NCI-H510A treated with DMSO at 0.1 percent for 48 hours (cell line): ENCODE measurements at regions not wholly inside any gene's neighbourhood (a gene's known extent, or its start where the extent isn't known, plus 50 kb on each side); places are given as distances from the start of the nearest gene placed in this dataset.
"Not testable (repeated sequence)": the region's sequence is repeated elsewhere in the genome, so short reads cannot be mapped to it uniquely, and the experiment has no call there.

ENCODE experiments used
- DNase-seq: peaks from one replicate; lab custom pipeline; 2025; lab: John Stamatoyannopoulos, UW

GRCh38 chr11:86147004-86147403, 78.1 kb upstream of the PICALM start:
- DNase-seq: no peak

- DNase-seq: no peak
These were observed 76.7 kb upstream of the PICALM start for GRCh38 chr11:86145439-86146156.

GRCh38 chr11:86144846-86145245, 76.0 kb upstream of the PICALM start:
- no peak for DNase-seq

- DNase-seq: not testable (repeated sequence)
These were observed 75.2 kb upstream of the PICALM start for GRCh38 chr11:86144087-86144486.

GRCh38 chr11:86143087-86144030, 74.5 kb upstream of the PICALM start:
- no peak for DNase-seq

GRCh38 chr11:86142170-86142569, 73.3 kb upstream of the PICALM start:
- DNase-seq: no peak

- DNase-seq: no peak
These were observed 72.8 kb upstream of the PICALM start for GRCh38 chr11:86141727-86142126.

GRCh38 chr11:86140334-86140990, 71.6 kb upstream of the PICALM start:
- no peak for DNase-seq

- DNase-seq: no peak
These were observed 70.1 kb upstream of the PICALM start for GRCh38 chr11:86138958-86139357.

- DNase-seq: no peak
These were observed 67.7 kb upstream of the PICALM start for GRCh38 chr11:86136538-86136937.

GRCh38 chr11:86135319-86135714, 66.4 kb upstream of the PICALM start:
- DNase-seq: no peak

GRCh38 chr11:86134580-86135318, 65.9 kb upstream of the PICALM start:
- no peak for DNase-seq

- DNase-seq: no peak
These were observed 63.9 kb upstream of the PICALM start for GRCh38 chr11:86132667-86133249.

GRCh38 chr11:86129740-86130540, 61.1 kb upstream of the PICALM start:
- no peak for DNase-seq

GRCh38 chr11:86128914-86129313, 60.0 kb upstream of the PICALM start:
- DNase-seq: no peak

GRCh38 chr11:86126862-86127261, 58.0 kb upstream of the PICALM start:
- no peak for DNase-seq

- no peak for DNase-seq
These were observed 55.7 kb upstream of the PICALM start for GRCh38 chr11:86124251-86125233.

- no peak for DNase-seq
These were observed 53.9 kb upstream of the PICALM start for GRCh38 chr11:86122773-86123172.

- no peak for DNase-seq
These were observed 51.9 kb upstream of the PICALM start for GRCh38 chr11:86120807-86121206.
